Upper lobe of left lung (tissue), 4 donors: ENCODE measurements at regions not wholly inside any gene's neighbourhood (a gene's known extent, or its start where the extent isn't known, plus 50 kb on each side); places are given as distances from the start of the nearest gene placed in this dataset.

ENCODE experiments used
- EP300 ChIP-seq, 4 donors: sonication (generic); formaldehyde crosslinking; IDR thresholded peaks; one replicate each; pipeline ENCODE4 v1.5.1; 2017; ENCODE audit warnings: antibody characterized with exemption in 4 of 4, control low read depth in 2 of 4
- TF ChIP-seq, protein P1 (sequence below), 6 experiments: fragments of 450-650 bp in 4 of 6; fragments of 200-600 bp in 2 of 6; sonication (generic) in 2 of 6; IDR thresholded peaks; one replicate each; pipeline ENCODE4 v1.5.1; 2016 to 2019; ENCODE audit warnings: antibody characterized with exemption in 6 of 6

DNA sequence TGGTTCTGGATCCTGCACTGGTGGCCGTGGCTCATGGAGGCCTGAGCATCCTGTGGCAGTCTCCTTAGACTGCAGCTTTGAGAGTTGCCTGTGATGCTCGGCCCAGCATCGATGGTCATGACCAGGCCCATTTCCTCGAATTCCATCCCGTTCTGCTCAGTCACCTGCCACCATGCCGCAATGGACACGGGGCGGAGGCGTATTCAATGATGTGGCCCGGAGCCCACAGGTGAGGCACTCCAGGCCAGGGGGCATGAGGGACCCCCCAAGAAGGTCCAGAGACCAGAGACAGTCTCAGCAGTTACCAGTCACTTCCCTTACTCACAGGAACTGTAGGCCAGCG is 53.6 kb downstream of the SHANK2 start:
- TF ChIP-seq, protein P1, sequence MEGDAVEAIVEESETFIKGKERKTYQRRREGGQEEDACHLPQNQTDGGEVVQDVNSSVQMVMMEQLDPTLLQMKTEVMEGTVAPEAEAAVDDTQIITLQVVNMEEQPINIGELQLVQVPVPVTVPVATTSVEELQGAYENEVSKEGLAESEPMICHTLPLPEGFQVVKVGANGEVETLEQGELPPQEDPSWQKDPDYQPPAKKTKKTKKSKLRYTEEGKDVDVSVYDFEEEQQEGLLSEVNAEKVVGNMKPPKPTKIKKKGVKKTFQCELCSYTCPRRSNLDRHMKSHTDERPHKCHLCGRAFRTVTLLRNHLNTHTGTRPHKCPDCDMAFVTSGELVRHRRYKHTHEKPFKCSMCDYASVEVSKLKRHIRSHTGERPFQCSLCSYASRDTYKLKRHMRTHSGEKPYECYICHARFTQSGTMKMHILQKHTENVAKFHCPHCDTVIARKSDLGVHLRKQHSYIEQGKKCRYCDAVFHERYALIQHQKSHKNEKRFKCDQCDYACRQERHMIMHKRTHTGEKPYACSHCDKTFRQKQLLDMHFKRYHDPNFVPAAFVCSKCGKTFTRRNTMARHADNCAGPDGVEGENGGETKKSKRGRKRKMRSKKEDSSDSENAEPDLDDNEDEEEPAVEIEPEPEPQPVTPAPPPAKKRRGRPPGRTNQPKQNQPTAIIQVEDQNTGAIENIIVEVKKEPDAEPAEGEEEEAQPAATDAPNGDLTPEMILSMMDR (IDR thresholded peaks at IDR 0.05), result no peak
- no peak for TF ChIP-seq EP300 (IDR thresholded peaks at IDR 0.05)
